HG02943 (cell line): ENCODE measurements at regions not wholly inside any gene's neighbourhood (a gene's known extent, or its start where the extent isn't known, plus 50 kb on each side); places are given as distances from the start of the nearest gene placed in this dataset.
"Not testable (repeated sequence)": the region's sequence is repeated elsewhere in the genome, so short reads cannot be mapped to it uniquely, and the experiment has no call there.

ENCODE experiments used
- ATAC-seq: cut with Tn5 transposase; IDR thresholded peaks from one replicate; pipeline ENCODE4 v1.9.1; 2021; ENCODE audit warnings: mild to moderate bottlenecking, low read depth, moderate library complexity; ENCODE audit not compliant: unreplicated experiment

DNA sequence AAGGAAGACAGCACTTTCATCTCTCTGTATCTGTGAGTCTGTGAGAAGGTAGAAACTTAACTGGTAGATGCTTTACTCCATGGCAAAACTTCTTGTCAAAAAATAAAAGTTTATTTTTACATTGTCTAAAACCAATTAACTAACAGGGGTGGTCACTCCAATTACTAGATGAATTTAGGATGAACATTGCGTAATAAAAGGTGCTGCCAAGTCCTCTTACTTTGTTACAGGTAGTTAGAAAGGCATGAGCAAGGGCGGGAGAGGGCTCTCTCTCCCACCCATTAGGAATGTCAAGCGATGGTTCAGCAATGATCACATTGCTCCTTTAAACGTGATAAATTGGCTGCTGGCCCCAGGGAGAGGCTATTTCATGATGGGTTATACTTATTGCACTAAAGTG, 512.3 kb downstream of the SLITRK5 start:
- ATAC-seq, result no peak

DNA sequence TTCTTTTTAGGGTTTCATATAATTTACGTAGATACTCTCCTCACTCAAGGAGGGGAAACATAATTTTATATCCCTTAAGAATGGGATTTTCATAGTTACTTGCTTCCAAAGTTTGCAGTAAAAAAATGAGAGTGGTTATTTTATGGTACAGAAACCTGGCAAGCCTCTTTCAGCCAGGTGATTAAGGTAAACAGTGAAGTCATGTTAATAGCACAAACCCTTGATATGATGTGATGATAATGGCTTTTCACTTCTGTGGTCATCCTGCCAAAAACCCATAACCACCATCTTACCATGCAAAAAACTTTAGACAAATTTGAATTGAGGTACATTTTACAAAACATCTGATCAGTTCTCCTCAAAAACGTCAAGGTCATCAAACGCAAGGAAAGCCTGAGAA, 517.8 kb downstream of the SLITRK5 start:
- no peak for ATAC-seq

DNA sequence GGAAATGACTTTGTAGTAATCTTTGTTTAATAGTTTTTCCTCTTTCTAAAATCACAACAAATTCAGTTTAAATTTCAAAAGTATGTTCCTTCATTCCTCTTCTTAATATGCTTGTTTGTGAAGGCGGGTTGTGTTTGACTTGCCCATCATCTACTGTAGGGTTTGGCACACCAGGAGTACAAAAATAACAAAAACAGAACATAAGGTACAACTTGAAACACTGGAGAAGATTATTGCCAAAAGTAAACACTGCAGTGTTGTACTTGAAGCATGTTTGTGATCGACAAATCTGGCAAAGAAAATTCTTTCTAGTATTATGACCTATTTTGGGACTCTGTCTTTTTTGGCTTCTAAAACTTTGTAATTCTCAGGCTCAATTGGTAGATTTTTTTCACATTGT, 518.6 kb downstream of the SLITRK5 start:
- ATAC-seq, result no peak

DNA sequence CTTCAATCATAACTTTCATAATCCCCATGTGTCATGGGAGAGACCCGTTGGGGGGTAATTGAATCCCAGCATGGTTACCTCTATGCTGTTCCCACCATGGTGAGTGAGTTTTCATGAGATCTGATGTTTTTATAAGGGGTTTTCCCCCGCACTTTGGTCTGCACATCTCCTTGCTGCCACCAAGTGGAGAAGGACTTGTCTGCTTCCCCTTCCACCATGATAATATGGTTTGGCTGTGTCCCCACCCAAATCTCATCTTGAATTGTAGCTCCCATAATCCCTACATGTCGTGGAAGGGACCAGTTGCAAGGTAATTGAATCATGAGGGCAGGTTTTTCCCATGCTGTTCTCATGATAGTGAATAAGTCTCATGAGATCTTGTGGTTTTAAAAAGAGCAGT, 524.9 kb downstream of the SLITRK5 start:
- no peak for ATAC-seq

DNA sequence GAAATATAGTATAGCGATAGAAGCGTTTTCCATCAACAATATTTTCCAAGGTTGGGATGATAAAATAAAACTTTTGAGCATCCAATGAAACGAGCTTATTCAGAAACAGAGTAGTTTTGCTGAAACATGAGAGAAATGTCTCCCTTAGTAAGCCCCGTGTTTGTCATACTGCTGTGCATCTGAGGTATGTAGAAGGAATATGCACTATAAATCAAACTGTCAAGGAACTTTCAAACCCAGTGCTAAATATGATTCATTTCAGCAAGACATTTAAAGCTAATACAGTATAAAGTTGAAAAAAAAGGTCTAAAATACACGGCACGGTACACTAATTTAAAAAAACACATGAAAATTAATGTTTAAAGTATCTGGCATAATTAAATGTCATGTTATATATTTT, 546.2 kb downstream of the SLITRK5 start:
- ATAC-seq, result no peak

DNA sequence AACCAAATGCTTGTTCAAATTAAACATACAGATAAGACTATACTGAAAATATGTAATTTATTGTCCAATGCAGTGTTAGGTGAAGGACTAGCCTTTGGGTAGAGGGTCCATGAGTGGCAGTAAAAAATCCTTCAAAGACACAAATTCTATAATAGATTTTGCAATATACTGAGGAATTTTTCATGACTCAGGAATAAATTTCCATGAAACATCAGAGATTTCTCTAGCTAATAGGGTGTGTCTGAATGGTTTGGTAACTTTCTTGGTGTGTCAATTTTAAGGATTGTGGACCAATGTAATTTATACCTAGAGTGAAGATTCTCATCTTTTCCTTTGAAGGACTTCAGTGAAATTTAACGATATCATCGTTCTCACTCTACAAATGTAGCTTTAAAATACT, 546.7 kb downstream of the SLITRK5 start:
- ATAC-seq, result no peak

DNA sequence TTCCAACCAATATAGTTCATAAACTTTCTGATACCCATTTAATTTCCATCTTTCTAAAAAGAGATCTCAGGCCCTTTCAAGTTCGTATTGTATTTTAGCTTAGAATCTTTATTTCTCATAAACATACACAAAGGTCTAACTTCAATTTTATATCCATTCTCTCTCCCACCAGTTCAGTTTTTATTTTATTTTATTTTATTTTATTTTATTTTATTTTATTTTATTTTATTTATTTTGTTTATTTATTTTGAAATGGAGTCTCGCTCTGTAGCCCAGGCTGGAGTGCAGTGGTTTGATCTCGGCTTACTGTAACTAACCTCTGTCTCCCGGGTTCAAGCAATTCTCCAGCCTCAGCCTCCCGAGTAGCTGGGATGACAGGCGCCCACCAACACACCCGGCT, 552.8 kb downstream of the SLITRK5 start:
- no peak for ATAC-seq

DNA sequence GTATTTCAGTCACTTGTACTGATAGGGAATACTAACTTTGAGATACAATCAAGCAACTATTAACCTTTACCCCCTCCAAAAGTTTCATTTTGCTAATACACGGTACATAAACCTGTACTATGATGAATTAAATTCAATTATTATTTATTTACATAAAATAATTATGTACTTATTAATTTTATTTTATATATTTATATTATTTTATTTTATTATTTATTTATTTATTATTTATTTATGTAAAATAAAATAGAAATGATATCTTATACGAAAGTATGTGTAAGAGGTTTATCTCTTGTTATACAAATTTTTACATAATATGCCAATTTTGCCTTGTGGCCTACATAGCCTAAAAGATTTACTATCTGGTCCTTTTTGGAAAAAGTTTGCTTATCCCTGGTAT, 564.3 kb downstream of the SLITRK5 start:
- ATAC-seq, result no peak

DNA sequence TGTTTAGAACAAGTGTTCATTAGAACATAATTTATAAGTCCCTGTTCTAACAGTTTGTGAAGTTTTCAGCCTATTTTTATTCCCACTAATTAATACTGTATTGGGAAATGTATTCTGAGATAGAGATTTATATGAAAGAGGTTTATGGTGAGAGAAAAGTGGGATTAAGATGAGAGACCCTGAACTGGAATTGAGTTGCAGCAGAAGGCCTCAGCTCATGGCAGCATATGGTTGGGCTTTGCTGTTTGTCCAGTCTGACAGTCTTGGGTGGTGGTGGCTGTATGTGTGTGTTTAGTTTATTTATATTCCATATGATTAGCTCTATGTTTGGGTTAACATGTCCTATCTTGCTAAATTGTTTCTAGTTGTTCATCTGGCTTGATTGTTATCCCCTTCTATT, 575.1 kb downstream of the SLITRK5 start:
- no peak for ATAC-seq

DNA sequence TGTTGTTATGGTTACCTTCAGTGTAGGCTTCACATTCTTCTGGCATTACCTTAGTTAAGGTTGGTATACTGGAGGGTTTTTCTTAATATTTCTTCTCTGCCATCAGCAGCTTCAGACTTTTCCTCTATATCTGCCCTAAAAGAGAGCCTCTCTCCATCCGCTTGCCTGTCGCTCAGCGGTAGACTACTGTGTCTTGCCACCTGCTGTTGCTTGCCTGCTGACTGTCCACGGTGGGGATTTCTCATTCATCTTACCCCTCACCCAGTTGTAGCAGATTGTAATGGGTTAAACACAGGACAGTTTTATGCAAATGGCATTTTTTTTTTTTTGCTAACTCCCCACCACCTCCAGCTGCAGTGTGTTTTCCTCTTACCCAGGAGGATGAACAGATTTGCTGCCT, 577.2 kb downstream of the SLITRK5 start:
- no peak for ATAC-seq

DNA sequence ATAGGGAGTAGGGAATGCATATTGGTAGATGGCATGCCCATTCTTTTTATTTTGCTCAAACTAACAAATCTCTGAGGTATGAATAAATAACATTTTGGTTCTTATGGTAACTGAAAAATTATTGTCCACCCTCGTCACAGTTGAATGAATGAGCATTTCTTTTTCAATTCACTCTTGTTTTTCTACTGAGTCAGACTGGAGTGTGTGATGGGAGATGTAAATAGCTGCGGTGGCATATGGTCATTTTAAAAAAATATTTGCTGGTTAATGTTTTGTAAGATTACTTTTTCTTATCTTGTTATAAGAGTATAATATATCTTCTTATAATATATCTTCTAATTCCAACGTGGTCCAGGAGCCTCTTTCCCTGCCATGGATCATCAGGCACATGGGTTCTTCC, 586.5 kb downstream of the SLITRK5 start:
- ATAC-seq, result no peak

DNA sequence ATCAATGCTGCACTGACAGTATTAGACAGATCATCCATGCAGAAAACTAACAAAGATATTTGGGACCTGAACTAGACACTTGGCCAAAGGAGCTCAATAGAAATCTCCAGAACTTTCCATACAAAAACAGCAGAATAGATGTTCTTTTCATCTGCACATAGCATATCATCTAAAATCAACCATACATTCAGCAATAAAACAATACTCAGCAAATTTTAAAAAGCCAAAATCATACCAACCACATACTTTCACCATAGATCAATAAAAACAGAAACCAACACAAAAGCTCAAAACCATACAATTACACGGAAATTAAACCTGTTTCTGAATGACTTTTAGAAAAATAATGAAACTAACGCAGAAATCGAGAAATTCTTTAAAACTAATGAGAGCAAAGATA, 592.6 kb downstream of the SLITRK5 start:
- no peak for ATAC-seq

DNA sequence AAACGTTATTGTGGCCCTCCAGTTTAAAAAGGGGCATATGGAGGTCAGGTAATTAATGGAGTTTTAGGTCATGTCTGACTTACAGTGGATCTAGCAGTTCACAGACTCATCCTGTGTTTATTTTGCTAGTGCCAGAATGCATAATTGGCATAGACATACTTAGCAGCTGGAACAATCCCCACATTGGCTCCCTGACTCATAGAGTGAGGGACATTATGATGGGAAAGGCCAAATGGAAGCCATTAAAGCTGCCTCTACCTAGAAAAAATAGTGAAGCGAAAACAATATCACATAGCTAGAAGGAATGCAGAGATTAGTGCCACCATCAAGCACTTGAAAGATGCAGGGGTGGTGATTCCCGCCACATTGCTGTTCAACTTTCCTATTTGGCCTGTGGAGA, 610.7 kb downstream of the SLITRK5 start:
- no peak for ATAC-seq

DNA sequence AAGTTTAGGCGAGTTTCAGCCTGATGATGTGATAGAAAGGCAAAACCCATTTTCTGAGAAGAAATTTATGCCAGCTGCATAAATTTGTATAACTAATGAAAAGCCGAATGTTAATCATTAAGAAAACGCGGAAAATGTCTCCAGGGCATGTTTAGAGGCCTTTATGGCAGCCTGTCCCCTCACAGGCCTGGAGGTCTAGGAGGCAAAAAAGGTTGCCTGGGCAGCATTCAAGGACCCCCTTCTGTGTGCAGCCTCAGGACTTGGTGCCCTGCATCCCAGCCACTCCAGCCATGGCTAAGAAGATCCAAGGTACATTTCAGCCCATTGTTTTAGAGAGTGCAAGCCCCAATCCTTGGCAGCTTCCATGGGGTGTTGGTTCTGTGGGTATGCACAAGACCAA, 614.2 kb downstream of the SLITRK5 start:
- ATAC-seq, result no peak

DNA sequence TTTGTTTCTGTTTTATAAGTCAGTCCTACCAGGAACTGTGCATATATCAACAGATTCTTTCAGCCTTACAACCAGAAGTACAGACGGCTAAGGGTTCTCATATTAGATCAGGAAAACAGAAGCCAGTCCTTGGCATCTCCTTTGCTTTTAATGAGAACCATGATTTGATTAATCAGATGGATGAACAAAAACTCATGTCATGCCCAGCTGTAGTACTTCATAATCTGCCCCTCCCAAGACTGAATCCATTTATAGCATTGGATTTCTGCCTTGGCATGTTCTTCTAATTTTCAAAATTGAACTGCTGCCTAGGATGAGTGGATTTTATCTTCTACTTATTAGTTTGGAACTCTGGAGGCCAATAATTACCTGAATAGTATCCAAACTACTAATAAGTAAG, 617.2 kb downstream of the SLITRK5 start:
- no peak for ATAC-seq

DNA sequence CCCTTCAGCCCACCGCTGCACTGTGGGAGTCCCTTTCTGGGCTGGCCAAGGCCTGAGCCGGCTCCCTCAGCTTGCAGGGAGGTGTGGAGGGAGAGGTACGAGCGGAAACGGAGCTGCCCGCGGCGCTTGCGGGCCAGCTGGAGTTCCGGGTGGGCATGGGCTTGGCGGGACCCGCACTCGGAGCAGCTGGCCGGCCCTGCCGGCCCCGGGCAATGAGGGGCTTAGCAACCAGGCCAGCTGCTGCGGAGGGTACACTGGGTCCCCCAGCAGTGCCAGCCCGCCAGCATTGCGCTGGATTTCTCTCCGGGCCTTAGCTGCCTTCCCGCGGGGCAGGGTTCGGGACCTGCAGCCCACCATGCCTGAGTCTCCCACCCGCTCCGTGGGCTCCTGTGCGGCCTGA, 620.6 kb downstream of the SLITRK5 start:
- ATAC-seq, result not testable (repeated sequence)

DNA sequence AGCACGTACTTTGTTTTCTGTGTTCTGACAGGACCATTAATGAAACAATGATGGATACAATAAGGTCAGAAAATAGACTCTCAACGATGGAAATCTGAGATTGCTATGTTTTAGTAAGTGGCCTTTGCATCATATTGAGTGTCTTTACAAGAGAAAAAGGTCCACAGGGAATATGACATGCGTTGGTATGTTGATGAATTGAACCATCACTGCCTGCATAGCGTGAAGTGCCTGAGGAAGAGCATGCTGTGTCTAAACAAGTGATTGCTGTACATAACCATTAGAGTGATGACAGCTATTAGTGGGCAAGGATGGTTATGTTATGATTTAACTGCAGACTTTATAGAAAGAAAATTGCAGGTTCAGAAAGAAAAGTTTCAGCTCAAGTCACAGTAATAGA, 623.2 kb downstream of the SLITRK5 start:
- ATAC-seq, result no peak

DNA sequence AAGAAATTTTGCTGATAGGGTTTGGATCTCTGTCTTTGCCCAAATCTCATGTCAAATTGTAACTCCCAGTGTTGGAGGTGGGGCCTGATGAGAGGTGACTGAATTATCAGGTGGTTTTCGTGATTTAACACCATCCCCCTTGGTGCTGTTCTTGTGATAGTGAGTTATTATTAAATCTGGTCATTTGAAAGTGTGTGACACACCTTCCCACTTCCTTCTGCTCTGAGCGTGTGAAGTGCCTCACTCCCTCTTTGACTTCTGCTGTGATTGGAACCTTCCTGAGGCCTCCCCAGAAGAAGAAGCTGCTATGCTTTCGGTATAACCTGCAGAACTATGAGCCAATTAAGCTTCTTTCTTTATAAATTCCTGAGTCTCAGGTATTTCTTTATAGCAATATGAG, 632.0 kb downstream of the SLITRK5 start:
- no peak for ATAC-seq

DNA sequence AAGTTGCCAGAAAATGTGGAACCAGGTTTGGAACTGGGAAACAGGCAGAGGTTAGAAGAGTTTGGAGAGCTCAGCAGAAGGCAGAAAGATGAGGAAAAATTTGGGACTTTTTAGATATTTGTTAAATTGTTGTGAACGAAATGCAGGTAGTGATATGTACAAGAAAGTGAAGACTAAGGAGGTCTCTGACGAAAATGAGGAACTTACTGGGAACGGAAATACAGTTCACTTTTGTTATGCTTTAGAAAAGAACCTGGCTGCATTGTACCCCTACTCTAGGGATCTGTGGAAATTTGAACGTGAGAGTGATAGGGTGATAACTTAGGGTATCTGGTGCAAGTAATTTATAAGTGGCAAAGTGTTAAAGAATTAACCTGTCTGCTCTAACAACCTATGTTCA, 632.4 kb downstream of the SLITRK5 start:
- no peak for ATAC-seq

DNA sequence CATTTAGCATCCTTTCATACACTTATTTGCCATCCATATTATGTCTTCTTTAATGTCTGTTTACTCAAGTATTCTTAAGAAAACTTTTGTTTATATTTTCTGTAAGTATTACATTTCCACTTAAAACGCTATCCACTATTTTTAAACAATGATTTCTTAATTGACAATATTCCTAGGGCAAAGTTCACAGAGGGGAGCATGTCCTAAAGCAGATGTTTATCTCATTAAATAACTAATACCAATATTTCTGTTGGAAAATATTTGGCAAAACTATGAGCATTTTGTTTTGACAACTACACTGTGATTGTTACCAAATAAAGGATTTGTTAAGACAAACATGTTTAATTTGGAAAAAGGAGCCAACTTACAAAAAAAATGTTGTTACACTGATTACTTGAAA, 643.3 kb downstream of the SLITRK5 start:
- no peak for ATAC-seq

DNA sequence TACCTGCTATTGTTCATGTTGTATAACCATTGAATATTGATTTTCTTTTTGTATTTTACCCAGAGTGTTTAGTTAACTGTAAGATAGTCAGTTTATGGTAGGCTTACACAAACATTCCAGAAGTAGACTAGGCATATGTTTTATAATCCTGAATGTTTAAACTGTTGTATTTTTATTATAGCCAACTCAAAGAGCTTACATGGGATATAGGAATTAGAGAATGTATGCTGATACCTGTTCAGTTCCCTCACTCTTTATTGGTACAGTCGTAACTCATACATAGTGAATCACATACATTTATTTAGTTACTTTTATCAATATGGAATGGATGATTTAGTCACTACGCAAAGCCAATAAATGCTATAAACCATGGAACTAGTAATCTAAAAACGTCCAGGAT, 657.9 kb downstream of the SLITRK5 start:
- no peak for ATAC-seq

DNA sequence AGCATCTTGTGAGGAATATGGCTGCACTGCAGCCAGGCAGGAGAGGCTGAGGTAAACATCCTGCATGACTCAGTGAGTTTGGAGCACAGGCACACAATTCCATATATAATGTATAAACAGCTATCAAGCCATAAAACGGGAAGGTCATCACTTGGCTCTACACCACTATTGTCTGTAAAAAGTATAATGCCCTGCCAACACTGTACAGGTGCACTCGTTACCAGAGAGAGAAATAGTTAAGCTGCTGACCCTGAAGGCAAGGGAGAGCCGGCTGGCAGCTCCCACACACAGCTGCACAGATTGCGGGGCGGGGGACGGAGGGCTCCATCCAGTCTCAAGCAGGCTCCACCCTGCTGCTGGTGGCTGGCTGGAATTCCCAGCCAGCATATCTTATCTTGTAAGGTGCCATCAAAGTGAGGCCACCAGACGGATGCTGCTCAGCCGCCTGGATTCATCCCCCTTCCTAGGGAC, 668.1 kb downstream of the SLITRK5 start:
- ATAC-seq, result no peak

DNA sequence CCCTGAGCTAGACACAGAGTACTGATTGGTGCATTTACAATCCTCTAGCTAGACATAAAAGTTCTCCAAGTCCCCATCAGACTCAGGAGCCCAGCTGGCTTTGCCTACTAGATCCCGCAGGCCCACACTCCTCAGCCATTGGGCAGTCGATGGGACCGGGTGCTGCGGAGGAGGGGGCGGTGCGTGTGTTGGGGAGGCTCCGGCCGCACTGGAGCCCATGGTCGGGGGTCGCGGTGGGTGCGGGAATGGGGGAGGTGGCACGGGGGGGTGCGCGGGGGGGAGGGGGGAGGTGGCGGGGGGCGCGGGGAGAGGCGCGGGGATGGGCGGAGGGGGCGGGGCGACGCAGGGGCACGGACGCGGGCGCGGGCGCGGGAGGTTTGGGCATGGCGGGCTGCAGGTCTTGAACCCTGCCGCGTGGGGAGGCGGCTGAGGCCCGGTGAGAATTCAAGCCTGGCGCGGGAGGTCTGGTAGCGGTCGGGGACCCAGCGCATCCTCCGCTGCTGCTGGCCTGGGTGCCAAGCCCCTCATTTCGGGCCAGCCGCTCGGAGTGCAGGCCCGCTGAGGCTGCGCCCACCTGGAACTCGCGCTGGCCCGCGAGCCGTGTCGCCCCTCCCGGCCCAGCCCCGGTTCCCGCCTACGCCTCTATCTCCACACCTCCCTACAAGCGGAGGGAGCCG, 674.1 kb downstream of the SLITRK5 start:
- ATAC-seq, result no peak
